PC-3 (cell line): ENCODE measurements at regions not wholly inside any gene's neighbourhood (a gene's known extent, or its start where the extent isn't known, plus 50 kb on each side); places are given as distances from the start of the nearest gene placed in this dataset.

Experiments used
- ATAC-seq: fragments of 200-7000 bp; cut with Tn5 transposase; 2 replicates; pipeline ENCODE4 v1.9.1; 2020; ENCODE audit warnings: mild to moderate bottlenecking, moderate library complexity
- BruUV-seq: library from RNA; stranded (reverse); fragments of 400-500 nt; replicated peaks from 2 replicates; lab custom pipeline; 2021; lab: Mats Ljungman, UMichigan
- CTCF ChIA-PET: fragments of 300-600 bp; sonication (Branson Sonifier 250); formaldehyde crosslinking; loops from one replicate; lab custom pipeline; 2022; ENCODE audit warnings: antibody characterized with exemption; lab: Charles Lee
- POLR2A ChIA-PET: fragments of 300-600 bp; sonication (Branson Sonifier 250); formaldehyde crosslinking; loops from one replicate; lab custom pipeline; 2022; ENCODE audit warnings: antibody characterized with exemption; ENCODE audit not compliant: unreplicated experiment; lab: Charles Lee
- DNase-seq: peaks from one replicate; pipeline ENCODE4 v3.0.0-alpha.2; 2015
- H2AFZ ChIP-seq: fragments of 300-600 bp; sonication (generic); 2 replicates; pipeline ENCODE4 v1.6.0; 2016; ENCODE audit warnings: antibody characterized with exemption, low read length
- H3F3A ChIP-seq: fragments of 300-600 bp; sonication (generic); one replicate; pipeline ENCODE4 v1.6.0; 2017; ENCODE audit warnings: antibody characterized with exemption, low read length, control low read depth, mild to moderate bottlenecking; ENCODE audit not compliant: unreplicated experiment
- H3K27ac ChIP-seq: fragments of 300-600 bp; sonication (generic); 2 replicates; pipeline ENCODE4 v1.5.1; 2016; ENCODE audit warnings: mild to moderate bottlenecking, low read length
- H3K27me3 ChIP-seq: fragments of 300-600 bp; sonication (generic); 2 replicates; pipeline ENCODE4 v1.6.1; 2016; ENCODE audit warnings: low read length, mixed read lengths
- H3K36me3 ChIP-seq: fragments of 300-600 bp; sonication (generic); 2 replicates; pipeline ENCODE4 v1.6.1; 2016; ENCODE audit warnings: low read depth, mixed run types, low read length, mixed read lengths
- H3K4me1 ChIP-seq: fragments of 300-600 bp; sonication (generic); 2 replicates; pipeline ENCODE4 v1.5.1; 2016; ENCODE audit warnings: low read length; ENCODE audit not compliant: insufficient read depth
- H3K4me2 ChIP-seq: fragments of 300-600 bp; sonication (generic); 2 replicates; pipeline ENCODE4 v1.6.0; 2016; ENCODE audit warnings: low read length
- H3K4me3 ChIP-seq: fragments of 300-600 bp; sonication (generic); 2 replicates; pipeline ENCODE4 v1.5.1; 2016; ENCODE audit warnings: mild to moderate bottlenecking, low read length, mixed read lengths
- H3K79me2 ChIP-seq: fragments of 300-600 bp; sonication (generic); 2 replicates; pipeline ENCODE4 v1.6.1; 2017; ENCODE audit warnings: low read length, mixed read lengths
- H3K9ac ChIP-seq: fragments of 300-600 bp; sonication (generic); 2 replicates; pipeline ENCODE4 v1.6.0; 2016; ENCODE audit warnings: mild to moderate bottlenecking, low read length
- H3K9me2 ChIP-seq: fragments of 300-600 bp; sonication (generic); replicated peaks from 2 replicates; pipeline ENCODE4 v1.6.1; 2016; ENCODE audit warnings: mixed run types, low read length, mixed read lengths
- H3K9me3 ChIP-seq: fragments of 300-600 bp; sonication (generic); 2 replicates; pipeline ENCODE4 v1.6.1; 2016; ENCODE audit warnings: low read length, mixed read lengths
- H4K20me1 ChIP-seq: fragments of 300-600 bp; sonication (generic); 2 replicates; pipeline ENCODE4 v1.6.1; 2016; ENCODE audit warnings: low read length, mixed read lengths
- EZH2 ChIP-seq: fragments of 300-600 bp; sonication (generic); IDR thresholded peaks from one replicate; pipeline ENCODE4 v1.6.1; 2017; ENCODE audit warnings: antibody characterized with exemption, mild to moderate bottlenecking, low read length; ENCODE audit not compliant: unreplicated experiment
- EZH2phosphoT487 ChIP-seq: fragments of 300-600 bp; sonication (generic); IDR thresholded peaks from 2 replicates; pipeline ENCODE4 v1.6.1; 2018; ENCODE audit warnings: mild to moderate bottlenecking, antibody characterized with exemption, low read length, borderline replicate concordance
- intact Hi-C: fragments of 100-400 bp; cut with micrococcal nuclease; formaldehyde crosslinking; loops from 2 replicates; pipeline ENCODE4 v1.9.0; 2023
- TF ChIP-seq, protein P1 (sequence below): fragments of 300-600 bp; sonication (generic); conservative IDR thresholded peaks from 2 replicates; pipeline ENCODE4 v1.5.1; 2017; ENCODE audit warnings: antibody characterized with exemption, low read depth, mild to moderate bottlenecking, low read length

DNA sequence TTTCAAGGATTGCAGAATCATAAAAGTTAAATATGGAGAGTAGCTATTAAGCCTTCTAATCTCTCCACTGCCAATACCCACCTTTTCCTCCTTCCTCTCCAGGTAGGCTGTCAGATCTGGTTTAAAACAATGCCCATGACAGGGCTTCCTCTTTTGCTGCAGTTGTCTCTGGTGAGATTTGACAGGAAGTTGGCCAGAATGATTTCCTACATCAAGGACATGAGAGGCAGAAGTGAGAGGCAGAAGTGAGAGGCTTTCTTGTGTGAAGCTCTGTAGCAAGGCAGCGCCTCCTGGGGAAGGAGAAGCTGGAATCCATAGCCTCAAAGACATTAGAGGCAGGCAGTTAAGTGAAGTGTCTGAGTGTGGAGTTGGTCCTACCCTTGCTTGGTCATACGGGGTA is 385.7 kb downstream of the HRH4 start:
- DNase-seq (no peak), ATAC-seq (no peak)
- Histone ChIP-seq H3K4me2 (no peak overlapping the region), H2AFZ (no peak overlapping the region), H4K20me1 (no peaks in the 10 kb centered on the region), H3F3A (no peaks in the 10 kb centered on the region), H3K36me3 (no peaks in the 10 kb centered on the region), H3K27me3 (peaks cover 41% of the 10 kb centered on the region), H3K9me3 (no peaks in the 10 kb centered on the region), H3K79me2 (no peaks in the 10 kb centered on the region), H3K4me1 (no peaks in the 10 kb centered on the region), H3K9ac (no peak overlapping the region), H3K27ac (no peak overlapping the region), H3K9me2 (no peaks in the 10 kb centered on the region), H3K4me3 (no peak overlapping the region)
- intact Hi-C loops, result no loop called here
- BruUV-seq, result no TSS peak
- ChIA-PET CTCF (no interaction called here), POLR2A (no interaction called here)
- TF ChIP-seq EZH2 (no peak), EZH2phosphoT487 (no peak)
- TF ChIP-seq, protein P1, sequence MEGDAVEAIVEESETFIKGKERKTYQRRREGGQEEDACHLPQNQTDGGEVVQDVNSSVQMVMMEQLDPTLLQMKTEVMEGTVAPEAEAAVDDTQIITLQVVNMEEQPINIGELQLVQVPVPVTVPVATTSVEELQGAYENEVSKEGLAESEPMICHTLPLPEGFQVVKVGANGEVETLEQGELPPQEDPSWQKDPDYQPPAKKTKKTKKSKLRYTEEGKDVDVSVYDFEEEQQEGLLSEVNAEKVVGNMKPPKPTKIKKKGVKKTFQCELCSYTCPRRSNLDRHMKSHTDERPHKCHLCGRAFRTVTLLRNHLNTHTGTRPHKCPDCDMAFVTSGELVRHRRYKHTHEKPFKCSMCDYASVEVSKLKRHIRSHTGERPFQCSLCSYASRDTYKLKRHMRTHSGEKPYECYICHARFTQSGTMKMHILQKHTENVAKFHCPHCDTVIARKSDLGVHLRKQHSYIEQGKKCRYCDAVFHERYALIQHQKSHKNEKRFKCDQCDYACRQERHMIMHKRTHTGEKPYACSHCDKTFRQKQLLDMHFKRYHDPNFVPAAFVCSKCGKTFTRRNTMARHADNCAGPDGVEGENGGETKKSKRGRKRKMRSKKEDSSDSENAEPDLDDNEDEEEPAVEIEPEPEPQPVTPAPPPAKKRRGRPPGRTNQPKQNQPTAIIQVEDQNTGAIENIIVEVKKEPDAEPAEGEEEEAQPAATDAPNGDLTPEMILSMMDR, result no peak

DNA sequence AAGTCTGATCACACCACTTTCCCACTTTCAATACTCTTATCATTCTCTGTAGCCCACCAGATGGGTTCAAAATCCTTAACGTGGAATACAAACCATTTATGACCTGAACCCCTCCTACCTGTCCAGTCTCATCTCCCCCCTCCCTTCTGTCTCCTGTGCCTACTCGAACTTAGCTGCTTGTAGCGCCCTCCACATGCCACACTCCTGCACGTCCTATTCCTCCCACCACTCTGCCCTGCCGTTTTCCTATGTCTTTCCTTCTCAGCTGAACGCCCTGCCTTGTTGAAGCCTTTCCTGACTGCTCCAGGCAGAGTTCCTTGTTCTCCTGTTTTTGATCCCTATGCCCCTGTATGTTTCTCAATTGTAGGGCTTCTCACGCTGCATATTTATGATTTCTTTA is 390.1 kb downstream of the HRH4 start:
- H3F3A ChIP-seq, result no peaks in the 10 kb centered on the region
- no peak overlapping the region for H3K4me2 ChIP-seq
- BruUV-seq, result no TSS peak
- H2AFZ ChIP-seq, result no peak overlapping the region
- H3K4me3 ChIP-seq, result no peak overlapping the region
- H3K9me2 ChIP-seq, result no peaks in the 10 kb centered on the region
- H4K20me1 ChIP-seq, result no peaks in the 10 kb centered on the region
- CTCF ChIA-PET, result no interaction called here
- ATAC-seq (no peak), DNase-seq (no peak)
- peaks cover 59% of the 10 kb centered on the region for H3K27me3 ChIP-seq
- intact Hi-C loops, result no loop called here
- no peaks in the 10 kb centered on the region for H3K79me2 ChIP-seq
- POLR2A ChIA-PET, result no interaction called here
- no peaks in the 10 kb centered on the region for H3K4me1 ChIP-seq
- no peaks in the 10 kb centered on the region for H3K36me3 ChIP-seq
- H3K9ac ChIP-seq, result no peak overlapping the region
- H3K9me3 ChIP-seq, result no peaks in the 10 kb centered on the region
- TF ChIP-seq EZH2 (no peak), EZH2phosphoT487 (no peak)
- TF ChIP-seq, protein P1, result no peak
- no peak overlapping the region for H3K27ac ChIP-seq

DNA sequence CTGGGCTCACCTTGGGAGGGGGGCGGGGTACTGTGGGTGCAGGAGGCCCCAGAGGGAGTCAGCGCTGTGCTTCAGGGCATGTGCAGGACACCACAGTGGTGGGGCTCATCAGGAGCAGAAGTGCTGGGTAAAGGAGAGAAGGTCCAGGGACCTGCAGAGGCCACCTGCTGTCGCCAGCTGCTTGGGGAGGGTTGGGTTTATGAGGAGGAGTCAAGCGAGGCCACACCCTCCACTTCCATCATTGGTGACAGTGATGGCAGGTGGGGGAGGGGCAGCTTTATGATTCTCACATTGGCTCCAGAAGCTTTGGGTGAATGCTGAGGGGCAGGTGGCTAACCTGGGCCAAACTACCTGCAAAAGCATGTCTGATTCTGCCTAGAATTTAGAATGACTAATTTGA is 392.6 kb downstream of the HRH4 start:
- no peak for DNase-seq
- no peaks in the 10 kb centered on the region for H3K36me3 ChIP-seq
- no peak overlapping the region for H3K9ac ChIP-seq
- no peak overlapping the region for H3K4me3 ChIP-seq
- H3F3A ChIP-seq, result no peaks in the 10 kb centered on the region
- ChIA-PET POLR2A (no interaction called here), CTCF (no interaction called here)
- no peak for TF ChIP-seq EZH2
- no peak for TF ChIP-seq EZH2phosphoT487
- TF ChIP-seq, protein P1, result no peak
- no peak overlapping the region for H3K4me2 ChIP-seq
- H3K79me2 ChIP-seq, result no peaks in the 10 kb centered on the region
- H3K9me3 ChIP-seq, result no peaks in the 10 kb centered on the region
- intact Hi-C loops, result no loop called here
- no peak overlapping the region for H2AFZ ChIP-seq
- H4K20me1 ChIP-seq, result no peaks in the 10 kb centered on the region
- no peak for ATAC-seq
- H3K27ac ChIP-seq, result no peak overlapping the region
- no peaks in the 10 kb centered on the region for H3K9me2 ChIP-seq
- no TSS peak for BruUV-seq
- peaks cover 78% of the 10 kb centered on the region for H3K27me3 ChIP-seq
- H3K4me1 ChIP-seq, result no peaks in the 10 kb centered on the region
